GM23248 (cell line): ENCODE measurements at regions not wholly inside any gene's neighbourhood (a gene's known extent, or its start where the extent isn't known, plus 50 kb on each side); places are given as distances from the start of the nearest gene placed in this dataset.

Experiments
- DNase-seq: peaks from one replicate; pipeline ENCODE4 v3.0.0-alpha.2; 2015
- H2AFZ ChIP-seq: fragments of 200-600 bp; sonication (generic); 2 replicates; pipeline ENCODE4 v1.6.1; 2016; ENCODE audit warnings: antibody characterized with exemption
- H3F3A ChIP-seq: fragments of 200-600 bp; sonication (generic); 2 replicates; pipeline ENCODE4 v1.6.1; 2016; ENCODE audit warnings: mild to moderate bottlenecking, antibody characterized with exemption, mixed run types; ENCODE audit not compliant: insufficient read depth
- H3K27ac ChIP-seq: fragments of 200-600 bp; sonication (generic); 2 replicates; pipeline ENCODE4 v1.5.1; 2016; ENCODE audit warnings: mild to moderate bottlenecking
- H3K27me3 ChIP-seq: fragments of 200-600 bp; sonication (generic); replicated peaks from 2 replicates; pipeline ENCODE4 v1.6.1; 2016; ENCODE audit warnings: mild to moderate bottlenecking; ENCODE audit not compliant: insufficient read depth
- H3K36me3 ChIP-seq: fragments of 200-600 bp; sonication (generic); 2 replicates; pipeline ENCODE4 v1.6.1; 2016; ENCODE audit warnings: low read depth, mild to moderate bottlenecking
- H3K4me1 ChIP-seq: fragments of 200-600 bp; sonication (generic); 2 replicates; pipeline ENCODE4 v1.6.1; 2016; ENCODE audit warnings: mild to moderate bottlenecking; ENCODE audit not compliant: insufficient read depth
- H3K4me2 ChIP-seq: fragments of 200-600 bp; sonication (generic); one replicate; pipeline ENCODE4 v1.6.1; 2016; ENCODE audit warnings: mild to moderate bottlenecking; ENCODE audit not compliant: unreplicated experiment
- H3K4me3 ChIP-seq: fragments of 200-600 bp; sonication (generic); 2 replicates; pipeline ENCODE4 v1.5.1; 2016; ENCODE audit warnings: mild to moderate bottlenecking
- H3K79me2 ChIP-seq: fragments of 200-600 bp; sonication (generic); 2 replicates; pipeline ENCODE4 v1.6.1; 2016; ENCODE audit warnings: mild to moderate bottlenecking; ENCODE audit not compliant: insufficient read depth
- H3K9ac ChIP-seq: fragments of 200-600 bp; sonication (generic); 2 replicates; pipeline ENCODE4 v1.6.1; 2016; ENCODE audit warnings: mild to moderate bottlenecking
- H3K9me2 ChIP-seq: fragments of 200-600 bp; sonication (generic); 2 replicates; pipeline ENCODE4 v1.6.1; 2016; ENCODE audit warnings: mixed run types, mild to moderate bottlenecking, moderate library complexity; ENCODE audit not compliant: insufficient read depth
- H3K9me3 ChIP-seq: fragments of 200-600 bp; sonication (generic); one replicate; pipeline ENCODE4 v1.6.1; 2017; ENCODE audit warnings: low read depth
- H4K20me1 ChIP-seq: fragments of 200-600 bp; sonication (generic); 2 replicates; pipeline ENCODE4 v1.6.0; 2016; ENCODE audit not compliant: insufficient read depth
- EZH2 ChIP-seq: fragments of 200-600 bp; sonication (generic); IDR thresholded peaks from 2 replicates; pipeline ENCODE4 v1.6.1; 2018; ENCODE audit warnings: antibody characterized with exemption, mild to moderate bottlenecking; ENCODE audit not compliant: insufficient read depth, poor library complexity, severe bottlenecking
- EZH2phosphoT487 ChIP-seq: fragments of 200-600 bp; sonication (generic); IDR thresholded peaks from 2 replicates; pipeline ENCODE4 v1.6.1; 2018; ENCODE audit warnings: antibody characterized with exemption, moderate library complexity, mild to moderate bottlenecking, low read depth; ENCODE audit not compliant: insufficient read depth
- WGBS, 2 experiments: methylation state at CpG; one replicate each; pipeline ENCODE4 v1.1.6; 2015 to 2017; ENCODE audit warnings: low lambda C conversion rate in 2 of 2, low coverage in 1 of 2; ENCODE audit errors: missing lambda C conversion rate in 2 of 2; 5-methylcytosine and 5-hydroxymethylcytosine counted together
- in situ Hi-C: fragments of 300-500 bp; cut with MboI; formaldehyde crosslinking; loops from 2 replicates; pipeline ENCODE4 v1.15.0; 2020

DNA sequence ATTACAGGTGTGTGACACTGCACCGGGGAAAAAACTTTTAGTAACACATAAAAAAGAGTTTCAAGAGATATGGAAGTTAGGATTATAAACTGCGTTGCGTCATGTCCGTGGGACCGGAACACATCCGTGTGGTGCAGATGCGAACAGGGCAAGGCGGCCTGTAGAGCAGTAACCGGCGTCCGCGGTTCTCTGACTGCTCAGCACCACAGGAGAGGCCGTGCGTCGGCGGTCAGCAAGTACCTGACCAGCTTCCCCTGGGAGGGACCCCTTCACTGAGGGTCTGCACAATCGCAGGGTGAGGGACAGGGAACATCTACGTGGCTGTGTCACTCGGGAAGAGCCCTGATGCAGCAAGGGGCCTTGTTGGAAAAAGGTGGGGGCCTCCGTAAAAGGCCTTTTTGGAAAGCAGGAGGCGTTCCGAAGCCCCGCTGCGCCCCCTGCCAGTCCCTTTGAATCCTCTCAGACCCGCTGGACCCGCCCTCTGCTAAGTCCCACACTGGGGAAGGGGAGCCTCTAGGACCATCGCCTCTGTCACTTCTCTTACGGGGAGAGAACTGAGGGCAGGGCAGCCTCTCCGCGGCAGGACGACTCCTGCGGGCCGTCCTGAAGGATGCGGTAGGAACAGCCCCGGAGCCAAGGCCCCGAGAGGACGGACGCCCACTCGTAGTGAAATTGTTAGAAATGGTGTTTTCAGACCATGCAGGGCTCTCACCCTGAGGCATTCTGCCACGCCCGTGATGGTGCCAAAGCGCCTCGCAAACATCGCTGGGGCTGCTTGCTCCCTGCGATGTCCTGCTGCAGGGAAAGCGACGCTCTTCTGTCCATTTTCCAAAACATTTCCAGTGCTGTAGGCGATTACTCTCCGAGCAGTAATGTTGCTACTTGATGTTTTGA lies 771.6 kb upstream of the COBL start:
- in situ Hi-C loops, result no loop called here
- H3K9ac ChIP-seq, result no peak overlapping the region

DNA sequence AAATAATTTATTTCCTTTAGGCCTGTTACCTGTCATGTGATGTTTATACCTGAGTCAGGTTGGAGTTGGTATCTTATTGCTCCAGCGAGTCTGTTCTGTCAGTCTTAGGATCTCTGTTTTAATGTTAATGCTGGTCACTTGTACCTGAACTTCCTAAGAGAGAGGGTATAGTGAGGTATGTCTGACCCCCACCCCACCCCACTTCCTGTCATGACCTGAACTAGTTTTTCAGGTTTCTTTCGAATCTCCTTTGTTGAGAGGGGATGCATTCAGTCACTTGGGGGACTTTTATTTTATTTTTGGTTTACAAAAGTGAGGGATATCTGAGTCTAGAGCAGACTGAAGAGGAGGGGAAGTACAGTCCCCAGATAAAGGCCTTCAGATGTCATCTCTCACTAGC lies 769.0 kb upstream of the COBL start:
- H3K79me2 ChIP-seq, result no peaks in the 10 kb centered on the region
- H3K27me3 ChIP-seq, result no peaks in the 10 kb centered on the region
- no peak overlapping the region for H3K4me3 ChIP-seq
- WGBS, 2 experiments, result 2 to 3% methylated on average over 2 of the region's 2 CpGs
- no peaks in the 10 kb centered on the region for H4K20me1 ChIP-seq
- H3K36me3 ChIP-seq, result no peaks in the 10 kb centered on the region
- no peaks in the 10 kb centered on the region for H3F3A ChIP-seq
- TF ChIP-seq EZH2phosphoT487 (no peak), EZH2 (no peak)
- no peak overlapping the region for H2AFZ ChIP-seq
- no peak overlapping the region for H3K27ac ChIP-seq
- DNase-seq, result no peak
- no peaks in the 10 kb centered on the region for H3K9me3 ChIP-seq
- in situ Hi-C loops, result no loop called here
- H3K9me2 ChIP-seq, result no peaks in the 10 kb centered on the region
- no peak overlapping the region for H3K4me2 ChIP-seq
- no peaks in the 10 kb centered on the region for H3K4me1 ChIP-seq
- no peak overlapping the region for H3K9ac ChIP-seq

More for the DNA sequence above, 771.6 kb upstream of the COBL start:
- H3K79me2 ChIP-seq, result no peaks in the 10 kb centered on the region
- no peak overlapping the region for H3K4me2 ChIP-seq
- WGBS, 2 experiments, result 10 to 17% methylated on average over 47 to 49 of the region's 49 CpGs
- no peaks in the 10 kb centered on the region for H3K9me3 ChIP-seq
- H3K27ac ChIP-seq, result no peak overlapping the region
- no peaks in the 10 kb centered on the region for H3K27me3 ChIP-seq
- no peaks in the 10 kb centered on the region for H3K36me3 ChIP-seq
- H3K9me2 ChIP-seq, result no peaks in the 10 kb centered on the region
- H3K4me3 ChIP-seq, result no peak overlapping the region
- no peaks in the 10 kb centered on the region for H3K4me1 ChIP-seq
- H3F3A ChIP-seq, result no peaks in the 10 kb centered on the region
- no peak for DNase-seq
- H2AFZ ChIP-seq, result no peak overlapping the region
- TF ChIP-seq EZH2phosphoT487 (no peak), EZH2 (no peak)
- no peaks in the 10 kb centered on the region for H4K20me1 ChIP-seq

DNA sequence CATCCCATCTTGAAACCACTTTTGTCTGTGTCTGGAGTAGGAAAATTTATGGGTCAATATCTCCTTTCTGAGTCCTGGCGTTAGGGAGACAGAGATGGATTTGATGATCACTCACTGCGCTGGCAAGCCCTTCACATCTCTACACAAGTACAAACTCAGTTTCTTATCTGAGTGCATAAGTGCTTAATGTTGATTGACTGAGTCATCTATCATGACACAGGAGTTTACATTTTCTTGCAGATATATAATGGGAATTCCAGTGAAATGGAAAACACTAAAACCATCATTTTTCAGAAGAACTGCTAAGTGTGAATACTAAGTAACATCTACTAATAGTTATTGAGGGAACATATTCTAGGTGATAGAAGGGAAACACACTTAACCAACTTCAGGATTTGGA lies 763.9 kb upstream of the COBL start:
- Histone ChIP-seq H3K9me2 (no peaks in the 10 kb centered on the region), H3K9me3 (no peaks in the 10 kb centered on the region), H3F3A (no peaks in the 10 kb centered on the region), H3K4me3 (no peak overlapping the region), H3K9ac (no peak overlapping the region), H2AFZ (no peak overlapping the region), H3K27me3 (no peaks in the 10 kb centered on the region), H3K36me3 (no peaks in the 10 kb centered on the region), H3K4me1 (no peaks in the 10 kb centered on the region), H4K20me1 (no peaks in the 10 kb centered on the region), H3K27ac (no peak overlapping the region), H3K4me2 (no peak overlapping the region), H3K79me2 (no peaks in the 10 kb centered on the region)
- in situ Hi-C loops, result no loop called here
- TF ChIP-seq EZH2, result no peak
- no peak for TF ChIP-seq EZH2phosphoT487
- no peak for DNase-seq
- WGBS, 2 experiments, result 0 to 5% methylated on average over 2 of the region's 2 CpGs

DNA sequence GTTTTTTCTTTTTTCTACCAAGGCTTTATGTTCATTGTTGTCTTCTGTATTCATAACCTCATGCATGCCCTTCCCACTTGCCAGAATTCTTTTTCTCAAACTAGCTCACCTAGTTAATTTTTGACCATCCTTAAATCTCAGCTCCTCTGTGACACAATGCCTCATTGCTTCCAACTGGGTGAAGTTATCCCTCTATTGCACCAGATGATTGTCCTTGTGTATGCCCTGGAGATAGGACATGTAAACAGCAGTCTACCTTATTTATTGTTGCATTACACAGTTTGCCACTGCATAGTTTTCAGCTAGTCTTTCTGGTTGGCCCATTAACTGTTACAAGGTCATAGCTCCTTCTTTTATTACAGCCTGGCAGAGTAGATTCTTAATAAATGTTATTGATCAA lies 763.1 kb upstream of the COBL start:
- Histone ChIP-seq H4K20me1 (no peaks in the 10 kb centered on the region), H3F3A (no peaks in the 10 kb centered on the region), H3K27ac (no peak overlapping the region), H3K4me3 (no peak overlapping the region), H3K9ac (no peak overlapping the region), H3K4me2 (no peak overlapping the region), H3K79me2 (no peaks in the 10 kb centered on the region), H3K27me3 (no peaks in the 10 kb centered on the region), H3K9me2 (no peaks in the 10 kb centered on the region), H3K36me3 (no peaks in the 10 kb centered on the region), H2AFZ (no peak overlapping the region), H3K4me1 (no peaks in the 10 kb centered on the region), H3K9me3 (no peaks in the 10 kb centered on the region)
- no peak for DNase-seq
- in situ Hi-C loops, result no loop called here
- TF ChIP-seq EZH2, result no peak
- TF ChIP-seq EZH2phosphoT487, result no peak

DNA sequence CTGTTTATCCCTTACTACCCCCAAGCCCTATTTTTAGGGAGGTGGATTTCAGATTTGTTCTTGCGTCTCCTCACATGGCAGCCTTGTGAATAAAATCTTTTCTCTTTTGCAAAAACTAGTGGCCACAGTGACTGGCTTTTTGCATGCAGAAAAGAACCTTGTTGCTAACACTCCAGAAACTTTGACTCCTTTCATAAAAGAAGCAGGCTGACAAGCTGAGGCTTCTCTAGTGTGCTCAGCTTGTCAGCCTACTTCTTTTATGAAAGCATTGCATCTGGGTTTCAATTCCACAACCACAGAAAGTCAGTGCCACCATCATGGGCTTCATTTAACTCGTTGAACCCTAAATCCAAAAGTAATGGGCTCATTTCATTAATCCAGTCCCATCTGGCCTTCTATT lies 761.0 kb upstream of the COBL start:
- H3K27me3 ChIP-seq, result no peaks in the 10 kb centered on the region
- H3K9me2 ChIP-seq, result no peaks in the 10 kb centered on the region
- no peak overlapping the region for H3K4me3 ChIP-seq
- H3K79me2 ChIP-seq, result no peaks in the 10 kb centered on the region
- no peaks in the 10 kb centered on the region for H3K4me1 ChIP-seq
- H3K4me2 ChIP-seq, result no peak overlapping the region
- H3K9me3 ChIP-seq, result no peaks in the 10 kb centered on the region
- H3K36me3 ChIP-seq, result no peaks in the 10 kb centered on the region
- 35 to 36% methylated on average over 2 of the region's 2 CpGs for WGBS, 2 experiments
- H3K27ac ChIP-seq, result no peak overlapping the region
- no peak overlapping the region for H3K9ac ChIP-seq
- no peaks in the 10 kb centered on the region for H4K20me1 ChIP-seq
- TF ChIP-seq EZH2 (no peak), EZH2phosphoT487 (no peak)
- H2AFZ ChIP-seq, result no peak overlapping the region
- no peaks in the 10 kb centered on the region for H3F3A ChIP-seq
- no peak for DNase-seq
- in situ Hi-C loops, result no loop called here
